GM21737 (cell line): ENCODE measurements at regions not wholly inside any gene's neighbourhood (a gene's known extent, or its start where the extent isn't known, plus 50 kb on each side); places are given as distances from the start of the nearest gene placed in this dataset.
"Not testable (repeated sequence)": the region's sequence is repeated elsewhere in the genome, so short reads cannot be mapped to it uniquely, and the experiment has no call there.

ENCODE experiments used
- ATAC-seq: cut with Tn5 transposase; IDR thresholded peaks from one replicate; pipeline ENCODE4 v1.9.1; 2021; ENCODE audit warnings: mild to moderate bottlenecking, moderate library complexity; ENCODE audit not compliant: unreplicated experiment

DNA sequence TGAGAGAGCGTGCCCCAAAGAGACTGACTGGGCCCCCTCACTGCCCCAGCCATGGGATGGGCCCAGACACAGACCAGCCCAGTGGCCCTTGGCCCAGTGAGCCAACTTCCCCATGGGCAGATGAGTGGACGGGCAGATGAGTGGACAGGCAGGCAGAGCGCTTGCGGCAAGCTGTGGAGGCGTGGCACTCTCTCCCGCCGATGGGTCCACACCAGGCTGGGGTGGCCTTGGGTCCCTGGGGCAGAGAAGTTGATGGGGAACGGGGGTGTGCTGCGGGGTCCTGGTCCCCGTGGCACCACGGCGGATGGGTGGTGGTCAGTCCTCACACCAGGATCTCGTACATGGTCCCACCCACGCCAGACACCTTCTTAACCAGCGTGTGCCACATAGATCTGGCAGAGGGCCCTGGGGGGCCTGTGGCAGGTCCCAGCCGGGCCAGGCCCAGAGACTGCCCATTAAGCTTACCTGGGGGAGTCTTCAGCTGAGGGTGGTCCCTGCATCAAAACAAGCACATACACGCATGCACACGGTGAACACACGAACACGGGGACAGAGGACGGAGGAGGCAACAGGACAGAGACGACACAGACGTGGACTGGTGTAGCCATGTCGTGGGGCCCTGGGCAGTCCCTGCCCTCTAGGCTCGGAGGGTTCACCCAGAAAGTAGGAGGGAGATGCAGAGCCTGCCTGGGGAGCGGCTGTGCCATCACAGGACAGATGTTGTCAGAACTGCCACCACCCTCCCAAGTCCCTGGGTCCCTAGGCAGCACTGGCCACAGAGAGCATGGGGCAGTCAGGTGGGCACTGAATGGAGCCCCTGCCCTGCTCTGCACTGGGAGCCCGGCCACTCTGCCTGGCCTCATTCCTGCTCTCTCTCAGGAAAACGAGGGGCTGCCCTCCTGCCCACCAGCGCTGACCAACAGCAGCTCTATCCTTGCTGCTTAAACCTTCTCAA, 182.2 kb downstream of the IGLL1 start:
- ATAC-seq, result no peak

DNA sequence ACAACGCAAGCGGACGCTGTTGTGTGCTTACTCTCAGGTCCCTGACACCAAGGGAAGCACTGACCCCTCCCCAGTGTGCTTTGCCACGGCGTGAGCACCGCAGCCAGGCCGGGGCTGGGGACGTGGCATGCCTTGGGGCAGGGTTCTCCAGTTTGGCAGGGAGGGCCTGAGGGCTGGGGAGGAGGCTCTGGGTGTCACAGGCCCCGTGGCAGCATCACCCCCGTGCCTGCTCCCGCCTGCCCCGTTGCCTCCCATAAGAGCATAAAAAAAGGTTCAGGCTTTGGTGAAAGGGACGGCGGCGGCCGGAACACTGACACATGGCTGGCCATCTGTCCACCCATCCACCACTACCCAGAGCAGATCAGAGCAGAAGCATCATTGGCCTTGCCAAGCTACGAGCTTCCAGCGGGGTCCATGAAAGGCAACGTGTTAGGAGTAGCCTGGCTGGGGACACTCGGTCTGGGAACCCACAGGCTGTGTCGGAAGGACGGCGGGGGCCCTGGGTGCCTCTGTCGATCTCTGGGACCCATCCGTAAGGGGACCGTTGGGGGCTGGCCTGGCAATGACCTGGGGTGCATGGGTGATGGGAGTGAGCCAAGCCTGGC, 183.0 kb downstream of the IGLL1 start:
- no peak for ATAC-seq

DNA sequence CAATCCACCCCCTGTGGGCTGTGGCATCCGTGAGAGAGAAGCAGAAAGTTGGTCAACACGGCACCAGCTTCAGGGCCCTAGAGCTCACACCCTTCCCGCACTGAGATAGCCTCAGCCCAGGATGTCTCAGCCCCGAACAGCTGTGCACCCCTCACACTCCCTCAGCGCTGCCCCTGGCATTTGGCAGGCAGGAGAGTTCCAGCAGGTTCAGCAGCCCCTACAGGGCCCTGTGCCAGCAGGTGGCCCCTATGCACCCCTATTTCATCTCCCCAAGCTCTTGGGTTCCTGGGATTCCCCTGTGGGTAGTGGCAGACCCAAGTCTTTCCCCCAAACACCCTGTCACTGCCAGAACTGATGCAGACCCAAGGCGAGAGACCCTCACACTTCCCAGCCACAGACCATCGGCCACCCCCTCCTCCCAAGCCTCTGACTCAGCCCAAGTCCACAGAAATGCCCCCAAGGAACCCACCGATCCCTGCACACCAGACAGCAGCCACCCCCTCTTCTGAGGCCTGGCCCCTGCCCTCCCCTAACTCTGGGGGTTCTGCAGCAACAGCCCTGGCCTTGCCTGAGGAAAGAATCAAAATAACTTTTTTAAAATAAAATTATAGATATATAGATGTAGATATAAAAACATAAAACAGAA, 183.6 kb downstream of the IGLL1 start:
- no peak for ATAC-seq

DNA sequence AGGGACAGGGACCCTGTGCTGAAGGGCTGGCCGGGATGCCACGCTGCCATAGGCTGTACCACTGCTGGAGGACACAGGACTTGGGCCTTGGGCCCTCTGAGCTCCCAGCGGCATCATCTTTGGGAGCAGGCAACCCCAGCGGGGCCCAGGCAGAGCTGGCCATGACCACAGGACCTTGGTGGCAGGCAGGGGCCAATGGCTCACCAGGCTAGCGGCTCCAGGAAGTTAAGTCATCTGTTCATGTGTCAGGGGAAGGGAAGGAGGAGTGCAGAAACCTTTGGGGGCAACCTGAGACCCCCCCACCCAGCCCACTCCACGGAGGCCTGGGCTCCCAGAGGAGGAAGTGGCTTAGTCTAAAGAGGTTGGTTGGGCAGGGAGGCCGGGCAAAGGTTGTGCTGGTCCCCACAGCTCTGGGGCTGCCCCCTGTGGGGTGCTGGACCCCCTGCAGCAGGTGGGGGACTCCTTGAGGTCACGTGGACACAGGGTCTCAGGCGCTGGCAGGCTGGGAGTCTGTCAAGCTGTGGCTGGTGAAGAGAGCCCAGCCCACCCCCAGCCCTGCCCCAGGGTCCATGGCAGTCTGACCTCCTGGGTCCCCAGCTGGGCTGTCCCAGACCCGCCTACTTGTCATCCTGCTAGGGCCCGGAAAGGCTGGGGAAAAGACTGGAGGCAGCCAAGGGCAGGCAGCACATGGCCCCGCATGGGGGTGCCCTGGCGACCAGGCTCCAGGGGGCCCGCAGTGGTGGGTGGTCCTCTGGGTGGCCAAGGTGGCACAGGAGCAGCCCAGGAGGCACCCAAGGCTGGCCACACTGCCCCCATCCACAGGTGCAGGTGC, 184.3 kb downstream of the IGLL1 start:
- no peak for ATAC-seq

DNA sequence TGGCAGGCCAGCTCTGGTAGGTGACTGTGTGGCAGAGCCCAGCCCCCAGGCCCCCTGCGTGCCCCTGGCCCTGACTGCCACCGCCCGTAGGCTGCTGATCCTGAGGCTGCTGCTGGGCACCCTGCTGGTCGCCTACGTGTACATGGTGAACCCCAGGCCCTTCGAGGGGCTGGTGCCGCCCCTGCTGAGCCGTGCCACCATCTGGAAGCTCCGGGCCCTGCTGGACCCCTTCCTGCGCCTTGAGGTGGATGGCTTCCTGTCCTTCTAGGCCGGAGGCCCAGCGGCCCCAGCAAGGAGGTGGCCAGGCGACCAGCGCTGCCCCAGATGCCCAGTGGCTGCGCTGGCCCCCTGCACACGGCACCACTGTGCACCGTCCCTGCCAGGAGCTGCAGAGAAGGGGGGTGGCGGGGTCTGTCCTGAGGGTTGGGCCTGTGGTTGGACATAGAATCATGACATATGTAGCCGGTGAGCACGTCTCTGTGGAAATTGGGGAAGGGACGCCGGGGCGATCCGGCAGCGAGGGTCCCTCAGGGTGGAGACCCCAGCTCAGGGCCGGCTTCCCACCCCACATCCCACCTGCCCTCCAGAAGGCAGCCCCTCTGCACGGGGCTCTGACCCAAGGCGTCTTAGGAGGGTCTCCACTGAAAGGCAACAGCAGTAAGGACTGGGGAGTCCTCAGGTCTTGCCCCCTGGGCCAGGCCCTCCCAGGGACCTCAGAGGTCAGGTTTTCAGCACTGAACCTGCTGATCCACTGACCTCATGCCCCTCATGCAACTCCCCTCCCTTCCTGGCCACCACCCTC, 185.4 kb downstream of the IGLL1 start:
- ATAC-seq, result no peak

DNA sequence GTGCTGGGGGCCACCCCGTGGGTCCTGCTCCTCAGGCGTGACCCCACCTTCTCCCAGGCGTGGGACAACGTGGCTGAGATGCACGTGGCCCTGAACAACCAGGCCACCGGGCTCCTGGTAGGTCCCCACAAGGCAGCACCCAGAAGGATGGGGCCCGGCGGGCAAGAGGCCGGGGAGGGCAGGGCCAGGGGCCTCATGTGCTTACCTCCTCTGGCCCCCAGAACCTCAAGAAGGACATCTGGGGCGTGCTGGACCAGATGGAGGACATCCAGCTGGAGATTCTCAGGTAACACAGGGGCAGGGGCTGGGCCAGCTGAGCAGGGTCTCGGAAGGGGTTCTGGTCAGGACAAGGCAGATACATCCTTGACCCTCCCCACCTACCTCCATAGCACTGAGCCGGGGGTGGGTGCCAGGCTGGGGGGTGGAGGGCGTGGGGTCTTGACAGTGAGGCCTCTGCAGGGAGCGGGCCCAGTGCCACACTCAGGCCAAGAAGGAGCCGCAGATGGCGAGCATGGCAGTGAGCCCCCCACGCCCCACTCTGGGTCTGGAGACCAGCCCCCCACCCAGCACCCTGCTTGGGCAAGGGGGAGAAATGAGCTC, 186.3 kb downstream of the IGLL1 start:
- no peak for ATAC-seq

DNA sequence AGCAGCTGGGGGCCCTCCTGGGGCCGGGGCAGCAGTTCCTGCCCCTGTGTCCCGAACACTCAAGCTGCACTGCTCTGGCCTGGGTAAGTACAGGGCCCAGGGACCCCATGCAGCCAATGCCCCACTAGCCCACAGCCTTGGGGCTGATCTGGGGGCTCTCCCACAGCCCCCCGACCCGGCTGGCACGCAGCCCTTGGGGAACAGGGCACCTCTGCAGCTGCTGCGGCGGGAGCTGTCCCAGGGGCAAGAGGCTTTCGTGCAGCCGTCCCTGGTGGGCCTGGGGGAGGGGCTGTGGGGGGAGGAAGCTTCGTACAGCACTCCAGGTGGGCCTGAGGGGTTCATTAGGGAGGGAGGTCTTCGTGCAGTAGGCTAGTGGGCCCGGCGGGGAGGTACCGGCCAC, 186.9 kb downstream of the IGLL1 start:
- not testable (repeated sequence) for ATAC-seq

DNA sequence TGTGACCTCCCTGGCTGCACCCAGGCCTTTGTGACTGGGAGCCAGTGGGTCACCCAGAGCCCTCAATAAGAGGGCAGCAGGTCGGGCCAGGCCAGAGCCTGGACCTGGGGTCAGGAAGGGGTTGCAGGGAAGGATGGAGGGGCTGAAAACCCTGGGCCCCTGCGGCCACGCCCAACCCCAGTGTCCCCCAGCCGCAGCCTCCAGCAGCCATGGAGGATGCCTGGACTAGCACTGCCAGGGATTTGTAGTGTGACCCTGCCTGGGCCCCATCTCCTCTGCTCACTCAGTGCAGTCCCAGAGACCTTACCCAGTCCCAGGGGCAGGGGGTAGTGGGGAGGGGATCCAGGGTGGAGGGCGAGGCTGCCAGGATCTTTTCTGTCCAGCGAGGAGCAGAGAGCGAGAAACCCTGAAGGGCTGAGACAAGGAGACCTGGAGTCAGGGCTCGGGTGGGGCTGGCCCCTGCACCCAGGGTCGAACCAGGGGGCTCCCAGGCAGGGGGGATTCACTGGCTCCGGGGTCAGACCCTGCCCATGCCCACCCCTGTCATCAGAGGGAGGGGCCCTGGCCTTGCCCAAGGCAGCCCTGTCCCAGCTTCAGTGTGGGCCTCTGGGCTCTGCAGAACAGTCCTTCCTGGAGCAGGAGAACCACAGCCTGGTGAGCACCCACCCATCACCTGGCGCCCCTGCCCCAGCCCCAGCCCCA, 187.5 kb downstream of the IGLL1 start:
- ATAC-seq, result no peak

DNA sequence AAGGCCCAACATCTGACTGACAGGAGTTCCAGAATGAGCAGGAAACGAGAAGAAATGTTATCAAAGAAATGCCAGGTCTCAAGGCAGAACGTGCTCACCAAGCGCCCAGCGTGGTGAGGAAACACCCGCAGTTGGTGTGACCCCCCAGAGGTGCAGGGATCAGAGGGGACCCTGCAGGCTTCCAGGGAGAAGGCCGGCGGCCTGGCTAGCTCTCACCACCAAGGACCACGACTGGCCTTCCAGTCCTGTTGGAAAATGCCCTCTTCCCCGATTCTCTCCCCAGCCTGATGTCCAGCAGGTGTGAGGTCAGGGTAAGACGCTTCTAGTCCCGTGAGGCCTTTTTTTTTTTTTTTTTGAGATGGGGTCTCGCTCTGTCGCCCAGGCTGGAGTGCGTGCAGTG, 189.1 kb downstream of the IGLL1 start:
- no peak for ATAC-seq

DNA sequence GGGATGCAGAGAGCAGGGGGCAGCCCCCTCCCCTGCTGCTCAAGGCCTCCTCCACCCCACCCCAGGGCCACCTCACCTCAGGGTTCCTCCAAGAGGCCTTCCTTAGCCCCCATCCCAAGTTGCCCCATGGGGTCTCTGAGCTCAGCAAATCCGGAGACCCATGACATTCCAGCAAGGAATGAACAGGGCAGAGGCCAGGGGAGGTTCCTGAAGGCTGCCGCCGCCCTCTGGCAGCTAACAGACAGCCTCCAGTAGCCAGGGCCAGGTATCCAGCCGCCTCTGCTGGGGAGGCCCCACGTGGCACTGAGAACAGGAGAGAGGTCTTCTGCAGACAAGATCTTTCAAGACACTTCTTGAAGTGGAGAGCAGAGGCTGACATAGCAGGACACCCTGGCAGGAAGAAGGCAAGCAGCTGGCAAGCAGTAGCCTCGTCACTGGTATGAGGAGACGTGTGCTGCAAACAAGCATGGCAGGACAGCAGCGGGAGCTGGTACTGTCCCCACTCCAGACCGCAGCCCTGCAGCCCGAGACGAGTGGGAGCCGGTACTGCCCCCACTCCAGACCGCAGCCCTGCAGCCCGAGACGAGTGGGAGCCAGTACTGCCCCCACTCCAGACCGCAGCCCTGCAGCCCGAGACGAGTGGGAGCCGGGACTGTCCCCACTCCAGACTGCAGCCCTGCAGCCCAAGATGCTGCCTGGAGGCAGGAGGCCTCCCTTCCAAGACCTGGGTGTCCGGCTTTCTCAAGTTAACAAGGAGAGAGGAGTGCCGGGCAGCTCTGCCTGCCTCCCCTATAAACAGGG, 190.6 kb downstream of the IGLL1 start:
- no peak for ATAC-seq

DNA sequence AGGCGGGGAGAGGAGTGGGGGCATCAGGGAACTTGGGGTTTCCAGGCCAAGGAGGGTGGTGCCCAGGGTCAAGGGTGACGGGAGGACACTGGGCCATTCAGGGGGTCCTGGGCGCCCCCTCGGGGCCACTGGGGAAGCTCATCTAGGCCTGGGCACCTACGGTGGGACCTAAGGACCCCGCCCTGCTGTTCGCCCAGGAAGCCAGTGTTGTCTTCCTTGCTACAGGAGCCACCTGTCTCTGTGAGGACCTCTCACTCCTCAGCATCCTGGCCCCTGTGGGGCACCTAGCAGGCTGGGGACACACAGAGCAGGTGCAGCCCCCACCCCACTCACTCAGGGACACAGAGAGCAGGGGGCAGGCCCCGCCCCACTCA, 191.6 kb downstream of the IGLL1 start:
- ATAC-seq, result no peak

DNA sequence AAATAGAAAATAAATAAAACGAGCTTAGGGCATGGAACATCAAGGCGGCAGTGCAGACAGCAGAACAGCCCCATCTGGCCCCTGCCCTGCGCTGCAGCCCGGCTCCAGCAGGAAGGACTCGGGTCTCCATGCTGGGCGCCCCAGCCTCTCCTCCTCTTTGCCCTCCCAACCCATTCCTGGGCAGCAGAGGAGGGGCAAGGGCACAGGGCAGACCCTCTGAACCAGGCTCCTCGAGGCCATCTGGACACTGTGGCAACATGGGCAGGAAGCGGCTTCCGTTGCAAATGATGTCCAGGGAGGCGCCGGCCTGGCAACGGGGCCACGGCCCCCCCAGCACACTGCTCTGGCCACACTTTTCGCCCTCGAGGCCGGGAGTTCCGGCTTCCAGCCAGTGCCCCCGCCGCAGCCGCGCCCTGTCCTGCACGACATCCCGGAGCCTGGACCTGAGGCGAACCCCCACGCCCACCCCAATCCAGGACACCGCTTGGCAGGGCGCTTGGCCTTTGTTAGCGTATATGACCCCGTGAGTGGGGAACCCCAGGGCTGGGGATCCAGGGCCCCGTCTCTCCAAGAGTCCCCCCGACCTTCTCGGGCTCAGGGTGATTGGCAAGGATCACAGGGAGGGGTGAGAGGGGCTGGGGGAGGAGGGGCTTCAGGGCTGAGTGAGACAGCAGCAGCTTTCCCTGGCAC, 192.1 kb downstream of the IGLL1 start:
- ATAC-seq, result no peak

DNA sequence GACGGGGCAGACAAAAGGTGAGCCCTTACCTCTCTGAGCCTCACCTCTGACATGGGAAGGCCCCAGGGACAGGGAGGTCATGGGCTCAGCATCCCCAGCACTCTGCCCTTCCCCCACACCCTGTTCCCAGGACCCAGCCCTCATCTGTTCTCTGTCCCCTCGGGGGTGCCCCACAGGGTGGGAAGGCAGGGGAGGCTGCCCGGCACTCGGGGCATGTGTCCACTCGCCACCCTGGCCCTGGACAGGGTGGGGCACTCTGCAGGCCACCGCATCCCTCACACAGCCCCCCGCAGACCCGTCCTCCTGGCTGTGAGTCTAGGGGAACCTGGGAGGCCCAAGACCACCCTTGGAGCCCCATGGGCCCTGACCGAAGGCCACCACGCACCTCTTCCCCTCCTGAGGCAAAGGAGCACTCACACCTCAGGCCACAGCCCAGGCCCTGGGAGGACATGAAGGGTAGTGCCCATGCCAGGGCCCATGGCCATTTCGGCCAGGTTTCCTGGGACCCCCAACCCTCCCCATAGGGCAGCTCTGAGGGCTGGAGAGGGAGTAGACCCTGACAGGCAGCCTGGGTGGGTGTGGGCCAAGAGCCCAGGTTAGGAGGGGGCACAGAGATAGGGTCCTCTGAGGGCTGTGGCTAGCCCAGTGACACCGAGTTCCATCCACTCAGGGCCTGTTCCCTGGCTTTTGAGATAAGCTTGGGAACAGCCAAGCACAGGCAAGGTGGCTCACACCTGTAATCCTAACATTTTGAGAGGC, 193.1 kb downstream of the IGLL1 start:
- ATAC-seq, result no peak

DNA sequence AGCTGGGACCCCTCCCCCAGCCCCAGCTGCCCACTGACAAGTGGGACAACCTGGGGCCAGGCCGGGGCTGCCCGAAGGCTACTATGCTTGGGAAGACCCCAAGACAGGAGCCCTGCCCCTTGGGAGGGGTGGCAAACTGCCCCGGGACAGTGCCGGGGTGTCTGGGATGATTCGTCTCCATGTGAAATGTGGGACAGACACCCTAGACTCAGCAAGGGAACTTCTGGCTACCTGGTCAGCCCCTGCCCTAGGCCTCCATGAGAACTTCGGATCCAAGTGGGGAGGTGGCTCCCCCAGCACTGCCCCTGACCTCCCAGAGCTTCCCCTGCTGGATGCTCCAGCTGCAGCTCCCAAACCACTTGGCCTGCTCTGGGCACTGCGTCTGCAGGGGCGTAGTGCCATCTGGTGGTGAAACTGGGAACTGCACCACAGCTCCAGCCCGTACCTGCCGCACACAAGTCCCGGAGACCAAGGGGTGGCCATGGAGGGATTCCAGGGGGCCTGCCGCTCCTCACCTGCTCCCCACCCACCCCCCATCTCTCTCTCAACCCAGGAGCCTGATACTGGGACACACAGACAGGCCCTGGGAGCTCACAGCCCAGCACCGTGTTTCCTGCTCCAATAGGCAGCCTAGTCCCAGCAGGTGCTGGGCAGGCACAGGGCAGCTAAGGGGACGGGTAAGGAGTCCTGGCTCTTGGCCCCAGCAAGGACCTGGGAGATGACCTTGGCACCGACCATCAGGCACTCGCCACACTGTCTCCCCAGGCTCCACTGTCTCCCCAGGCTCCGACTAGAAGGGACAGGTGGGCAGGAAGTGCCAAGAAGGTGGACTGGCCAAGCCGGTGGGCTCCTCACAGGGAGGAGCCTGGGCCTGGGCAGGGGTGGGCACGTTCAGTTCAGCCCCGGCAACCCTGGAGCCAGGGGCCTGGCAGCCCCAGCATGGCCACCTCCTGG, 194.1 kb downstream of the IGLL1 start:
- ATAC-seq, result no peak

DNA sequence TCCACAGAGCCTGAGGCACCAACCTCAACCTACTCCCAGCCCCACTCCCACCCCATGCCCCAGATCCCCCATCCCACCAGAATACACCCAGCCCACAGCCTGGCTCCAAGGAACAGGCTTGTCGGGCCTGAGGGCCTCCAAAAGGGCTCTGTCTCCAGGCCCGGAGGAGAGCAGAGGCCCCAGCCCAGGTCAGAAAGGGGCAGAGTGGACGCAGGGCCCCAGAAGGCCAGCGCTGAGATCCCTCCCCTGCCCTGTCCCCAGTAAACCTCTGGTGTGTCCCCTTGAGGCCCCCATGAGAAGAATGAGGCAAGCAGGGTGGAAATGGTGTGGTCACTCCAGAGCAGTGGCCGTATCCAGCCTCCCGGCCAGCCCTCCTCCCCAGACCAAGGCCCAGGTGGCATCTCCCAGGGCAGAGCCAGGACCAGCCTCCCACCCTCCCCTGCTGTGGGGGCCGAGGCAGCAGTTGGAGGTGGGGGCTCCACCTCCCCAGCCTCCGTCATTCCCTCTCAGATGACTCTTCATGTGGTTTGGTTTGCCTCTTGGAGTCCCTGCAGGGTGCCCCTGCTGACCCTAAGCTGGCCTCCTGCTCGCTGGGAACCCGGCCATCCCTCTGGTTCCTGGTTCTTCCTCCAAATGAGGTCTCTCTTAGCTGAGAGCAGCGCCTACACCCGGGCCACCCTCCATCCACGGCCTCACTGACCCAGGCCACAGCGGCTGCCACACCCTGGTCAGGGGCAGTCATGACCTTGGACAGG, 195.0 kb downstream of the IGLL1 start:
- ATAC-seq, result no peak
